WTC11 (cell line): ENCODE measurements at regions not wholly inside any gene's neighbourhood (a gene's known extent, or its start where the extent isn't known, plus 50 kb on each side); places are given as distances from the start of the nearest gene placed in this dataset.

ENCODE experiments used
- ATF2 ChIP-seq: sonication (generic); formaldehyde crosslinking; IDR thresholded peaks from 2 replicates; pipeline ENCODE4 v1.8.1; 2022; ENCODE audit warnings: low read depth, missing genetic modification reagents, borderline replicate concordance
- ELF4 ChIP-seq: sonication (generic); formaldehyde crosslinking; IDR thresholded peaks from 2 replicates; pipeline ENCODE4 v1.8.1; 2022; ENCODE audit warnings: low read depth, mild to moderate bottlenecking, moderate library complexity, missing genetic modification reagents
- GABPB1 ChIP-seq: sonication (generic); formaldehyde crosslinking; IDR thresholded peaks from 2 replicates; pipeline ENCODE4 v1.8.1; 2023; ENCODE audit warnings: mild to moderate bottlenecking, missing genetic modification reagents
- IRF2 ChIP-seq: sonication (generic); formaldehyde crosslinking; IDR thresholded peaks from 2 replicates; pipeline ENCODE4 v1.8.0; 2022; ENCODE audit warnings: low read depth, missing genetic modification reagents, borderline replicate concordance
- JUN ChIP-seq: sonication (generic); formaldehyde crosslinking; IDR thresholded peaks from 2 replicates; pipeline ENCODE4 v1.8.0; 2023; ENCODE audit warnings: mild to moderate bottlenecking, missing genetic modification reagents
- KAT7 ChIP-seq: sonication (generic); formaldehyde crosslinking; IDR thresholded peaks from 2 replicates; pipeline ENCODE4 v1.8.1; 2023; ENCODE audit warnings: missing genetic modification reagents, mild to moderate bottlenecking, borderline replicate concordance
- NFATC4 ChIP-seq: fragments of 250-450 bp; sonication (Bioruptor Pico); IDR thresholded peaks from 2 replicates; pipeline ENCODE4 v1.9.0; 2021; ENCODE audit warnings: mild to moderate bottlenecking
- SMAD3 ChIP-seq: sonication (generic); formaldehyde crosslinking; IDR thresholded peaks from 2 replicates; pipeline ENCODE4 v1.8.0; 2022; ENCODE audit warnings: missing genetic modification reagents, mild to moderate bottlenecking, borderline replicate concordance
- SP1 ChIP-seq: sonication (generic); formaldehyde crosslinking; conservative IDR thresholded peaks from 2 replicates; pipeline ENCODE4 v1.8.1; 2022; ENCODE audit warnings: missing genetic modification reagents
- TEAD1 ChIP-seq: sonication (generic); formaldehyde crosslinking; IDR thresholded peaks from 2 replicates; pipeline ENCODE4 v1.8.0; 2022; ENCODE audit warnings: mild to moderate bottlenecking, missing genetic modification reagents
- TP53 ChIP-seq: sonication (generic); formaldehyde crosslinking; IDR thresholded peaks from 2 replicates; pipeline ENCODE4 v1.8.1; 2023; ENCODE audit warnings: mild to moderate bottlenecking, missing genetic modification reagents
- ZNF138 ChIP-seq: sonication (generic); formaldehyde crosslinking; conservative IDR thresholded peaks from 2 replicates; pipeline ENCODE4 v1.8.1; 2022; ENCODE audit warnings: mild to moderate bottlenecking, moderate library complexity, missing genetic modification reagents
- TF ChIP-seq, protein P1 (sequence below): fragments of 200-600 bp; IDR thresholded peaks from 2 replicates; pipeline ENCODE4 v1.8.0; 2022; ENCODE audit warnings: antibody characterized with exemption
- TF ChIP-seq, protein P2 (sequence below): sonication (generic); formaldehyde crosslinking; IDR thresholded peaks from 2 replicates; pipeline ENCODE4 v1.8.1; 2023; ENCODE audit warnings: mild to moderate bottlenecking, missing genetic modification reagents, moderate library complexity

DNA sequence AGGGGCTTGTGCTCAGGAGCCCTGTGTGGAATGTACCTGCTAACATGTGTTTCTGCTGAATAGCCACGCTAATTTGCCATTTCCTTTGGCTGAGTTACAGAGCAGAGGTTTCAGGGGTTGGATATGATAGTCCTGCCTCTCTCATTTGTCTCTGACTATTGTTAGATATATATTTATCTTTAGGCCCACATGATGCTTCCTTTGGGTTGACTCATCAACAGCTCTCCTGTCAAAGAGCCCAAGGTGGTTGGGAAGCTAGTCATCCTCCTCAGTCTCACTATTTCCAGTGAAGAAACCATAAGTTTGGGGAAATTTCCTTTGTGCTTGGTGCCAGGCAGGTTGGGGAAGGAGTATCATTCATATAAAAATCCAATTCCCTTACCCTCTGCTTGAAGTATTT lies 1194.6 kb downstream of the ZPLD1 start:
- TF ChIP-seq, protein P1, sequence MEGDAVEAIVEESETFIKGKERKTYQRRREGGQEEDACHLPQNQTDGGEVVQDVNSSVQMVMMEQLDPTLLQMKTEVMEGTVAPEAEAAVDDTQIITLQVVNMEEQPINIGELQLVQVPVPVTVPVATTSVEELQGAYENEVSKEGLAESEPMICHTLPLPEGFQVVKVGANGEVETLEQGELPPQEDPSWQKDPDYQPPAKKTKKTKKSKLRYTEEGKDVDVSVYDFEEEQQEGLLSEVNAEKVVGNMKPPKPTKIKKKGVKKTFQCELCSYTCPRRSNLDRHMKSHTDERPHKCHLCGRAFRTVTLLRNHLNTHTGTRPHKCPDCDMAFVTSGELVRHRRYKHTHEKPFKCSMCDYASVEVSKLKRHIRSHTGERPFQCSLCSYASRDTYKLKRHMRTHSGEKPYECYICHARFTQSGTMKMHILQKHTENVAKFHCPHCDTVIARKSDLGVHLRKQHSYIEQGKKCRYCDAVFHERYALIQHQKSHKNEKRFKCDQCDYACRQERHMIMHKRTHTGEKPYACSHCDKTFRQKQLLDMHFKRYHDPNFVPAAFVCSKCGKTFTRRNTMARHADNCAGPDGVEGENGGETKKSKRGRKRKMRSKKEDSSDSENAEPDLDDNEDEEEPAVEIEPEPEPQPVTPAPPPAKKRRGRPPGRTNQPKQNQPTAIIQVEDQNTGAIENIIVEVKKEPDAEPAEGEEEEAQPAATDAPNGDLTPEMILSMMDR, result no peak
- TF ChIP-seq NFATC4 (CRISPR knock-in tag) (no peak), JUN (no peak), SMAD3 (CRISPR knock-in tag) (no peak), GABPB1 (CRISPR knock-in tag) (no peak), IRF2 (CRISPR knock-in tag) (no peak), ELF4 (CRISPR knock-in tag) (no peak), TEAD1 (no peak), ATF2 (CRISPR knock-in tag) (no peak), TP53 (CRISPR knock-in tag) (no peak), KAT7 (CRISPR knock-in tag) (no peak), ZNF138 (CRISPR knock-in tag) (no peak), SP1 (CRISPR knock-in tag) (no peak)
- TF ChIP-seq, protein P2, sequence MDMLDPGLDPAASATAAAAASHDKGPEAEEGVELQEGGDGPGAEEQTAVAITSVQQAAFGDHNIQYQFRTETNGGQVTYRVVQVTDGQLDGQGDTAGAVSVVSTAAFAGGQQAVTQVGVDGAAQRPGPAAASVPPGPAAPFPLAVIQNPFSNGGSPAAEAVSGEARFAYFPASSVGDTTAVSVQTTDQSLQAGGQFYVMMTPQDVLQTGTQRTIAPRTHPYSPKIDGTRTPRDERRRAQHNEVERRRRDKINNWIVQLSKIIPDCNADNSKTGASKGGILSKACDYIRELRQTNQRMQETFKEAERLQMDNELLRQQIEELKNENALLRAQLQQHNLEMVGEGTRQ (CRISPR knock-in tag), result no peak
